DOHH2 (cell line): ENCODE measurements at regions not wholly inside any gene's neighbourhood (a gene's known extent, or its start where the extent isn't known, plus 50 kb on each side); places are given as distances from the start of the nearest gene placed in this dataset.

Experiments used
- H3F3A ChIP-seq: fragments of 200-600 bp; sonication (generic), shearing (Covaris generic); 2 replicates; pipeline ENCODE4 v1.6.0; 2016; ENCODE audit warnings: antibody characterized with exemption, mild to moderate bottlenecking; ENCODE audit not compliant: control insufficient read depth, insufficient read depth
- H3K27ac ChIP-seq: fragments of 200-600 bp; sonication (generic); 2 replicates; pipeline ENCODE4 v1.5.1; 2014; ENCODE audit warnings: low read depth, mild to moderate bottlenecking, low read length, moderate library complexity
- H3K27me3 ChIP-seq: fragments of 200-600 bp; sonication (generic); 2 replicates; pipeline ENCODE4 v1.6.1; 2014; ENCODE audit warnings: mild to moderate bottlenecking, low read length, mixed read lengths; ENCODE audit not compliant: control insufficient read depth
- H3K36me3 ChIP-seq: fragments of 200-600 bp; sonication (generic); 2 replicates; pipeline ENCODE4 v1.6.1; 2014; ENCODE audit warnings: mild to moderate bottlenecking, low read length, moderate library complexity, mixed read lengths; ENCODE audit not compliant: control insufficient read depth
- H3K4me1 ChIP-seq: fragments of 200-600 bp; sonication (generic); 2 replicates; pipeline ENCODE4 v1.6.1; 2014; ENCODE audit warnings: mild to moderate bottlenecking, low read length, mixed read lengths; ENCODE audit not compliant: control insufficient read depth
- H3K4me2 ChIP-seq: fragments of 200-600 bp; sonication (generic); 2 replicates; pipeline ENCODE4 v1.6.0; 2014; ENCODE audit warnings: mild to moderate bottlenecking, low read length, moderate library complexity
- H3K4me3 ChIP-seq: fragments of 200-600 bp; sonication (generic); 2 replicates; pipeline ENCODE4 v1.5.1; 2014; ENCODE audit warnings: mild to moderate bottlenecking, low read length, mixed read lengths
- H3K79me2 ChIP-seq: fragments of 200-600 bp; sonication (generic); 2 replicates; pipeline ENCODE4 v1.6.1; 2014; ENCODE audit warnings: mild to moderate bottlenecking, low read length, mixed read lengths; ENCODE audit not compliant: control insufficient read depth
- H3K9me2 ChIP-seq: fragments of 200-600 bp; sonication (generic); replicated peaks from 2 replicates; pipeline ENCODE4 v1.6.1; 2014; ENCODE audit warnings: mild to moderate bottlenecking, low read length, mixed read lengths; ENCODE audit not compliant: control insufficient read depth
- H3K9me3 ChIP-seq: fragments of 200-600 bp; sonication (generic); 2 replicates; pipeline ENCODE4 v1.6.1; 2014; ENCODE audit warnings: antibody characterized with exemption, low read length, mixed read lengths; ENCODE audit not compliant: control insufficient read depth, insufficient read depth
- H4K20me1 ChIP-seq: fragments of 200-600 bp; sonication (generic); 2 replicates; pipeline ENCODE4 v1.6.0; 2014; ENCODE audit warnings: low read depth, mild to moderate bottlenecking, antibody characterized with exemption, low read length, moderate library complexity; ENCODE audit not compliant: control insufficient read depth, insufficient read depth
- CTCF ChIP-seq: fragments of 200-600 bp; sonication (generic); IDR thresholded peaks from one replicate; pipeline ENCODE4 v1.5.1; 2014; ENCODE audit warnings: antibody characterized with exemption, mild to moderate bottlenecking, low read depth, low read length; ENCODE audit not compliant: poor library complexity, severe bottlenecking
- EZH2phosphoT487 ChIP-seq: fragments of 200-600 bp; sonication (generic); IDR thresholded peaks from 2 replicates; pipeline ENCODE4 v1.6.1; 2017; ENCODE audit warnings: borderline replicate concordance, mild to moderate bottlenecking, antibody characterized with exemption, low read length, moderate library complexity, mixed read lengths

GRCh38 chr1:229981736-229982135, 85.3 kb upstream of the GALNT2 start:
- no peaks in the 10 kb centered on the region; the same call in 1 of the 2 replicates for H3K9me2 ChIP-seq
- peaks cover 21% of the 10 kb centered on the region for H3K27me3 ChIP-seq
- H3K27ac ChIP-seq, result no peak overlapping the region
- no peaks in the 10 kb centered on the region for H3K4me1 ChIP-seq
- H3F3A ChIP-seq, result no peaks in the 10 kb centered on the region
- H3K9me3 ChIP-seq, result no peaks in the 10 kb centered on the region
- no peak for TF ChIP-seq CTCF
- no peak for TF ChIP-seq EZH2phosphoT487
- no peaks in the 10 kb centered on the region for H3K79me2 ChIP-seq
- H3K36me3 ChIP-seq, result no peaks in the 10 kb centered on the region
- H3K4me2 ChIP-seq, result no peak overlapping the region
- no peaks in the 10 kb centered on the region for H4K20me1 ChIP-seq
- H3K4me3 ChIP-seq, result no peak overlapping the region

GRCh38 chr1:229984310-229984991, 82.6 kb upstream of the GALNT2 start:
- H3K27ac ChIP-seq, result no peak overlapping the region
- H3K9me2 ChIP-seq, result no peaks in the 10 kb centered on the region
- H3K4me1 ChIP-seq, result no peaks in the 10 kb centered on the region
- peaks cover 23% of the 10 kb centered on the region for H3K27me3 ChIP-seq
- H3F3A ChIP-seq, result no peaks in the 10 kb centered on the region
- H3K79me2 ChIP-seq, result no peaks in the 10 kb centered on the region
- no peak overlapping the region for H3K4me2 ChIP-seq
- H4K20me1 ChIP-seq, result no peaks in the 10 kb centered on the region
- no peak overlapping the region for H3K4me3 ChIP-seq
- no peak for TF ChIP-seq CTCF
- no peak for TF ChIP-seq EZH2phosphoT487
- H3K9me3 ChIP-seq, result no peaks in the 10 kb centered on the region
- H3K36me3 ChIP-seq, result no peaks in the 10 kb centered on the region

GRCh38 chr1:229984992-229985612, 81.9 kb upstream of the GALNT2 start:
- no peaks in the 10 kb centered on the region for H3K9me2 ChIP-seq
- no peaks in the 10 kb centered on the region for H3K79me2 ChIP-seq
- H4K20me1 ChIP-seq, result no peaks in the 10 kb centered on the region
- no peak overlapping the region for H3K27ac ChIP-seq
- H3K9me3 ChIP-seq, result no peaks in the 10 kb centered on the region
- no peaks in the 10 kb centered on the region for H3F3A ChIP-seq
- no peaks in the 10 kb centered on the region for H3K36me3 ChIP-seq
- no peak overlapping the region for H3K4me2 ChIP-seq
- H3K27me3 ChIP-seq, result peaks cover 17% of the 10 kb centered on the region
- H3K4me3 ChIP-seq, result no peak overlapping the region
- TF ChIP-seq EZH2phosphoT487 (no peak), CTCF (no peak)
- H3K4me1 ChIP-seq, result no peaks in the 10 kb centered on the region
